HCT116 (cell line): ENCODE measurements at regions not wholly inside any gene's neighbourhood (a gene's known extent, or its start where the extent isn't known, plus 50 kb on each side); places are given as distances from the start of the nearest gene placed in this dataset.

Source experiments
- ATAC-seq: fragments of 200-7000 bp; cut with Tn5 transposase; 2 replicates; pipeline ENCODE4 v1.9.1; 2020; ENCODE audit warnings: mild to moderate bottlenecking, moderate library complexity
- BruUV-seq: library from RNA; stranded (reverse); fragments of 400-500 nt; replicated peaks from 2 replicates; lab custom pipeline; 2021; lab: Mats Ljungman, UMichigan
- CTCF ChIA-PET: fragments of 300-600 bp; sonication (Branson Sonifier 250); formaldehyde crosslinking; loops from one replicate; lab custom pipeline; 2021; ENCODE audit warnings: antibody characterized with exemption; lab: Charles Lee
- POLR2A ChIA-PET: fragments of 300-600, 350-600 bp; sonication (Branson Sonifier 250); formaldehyde crosslinking; loops from one replicate; lab custom pipeline; 2021; ENCODE audit warnings: antibody characterized with exemption; lab: Charles Lee
- RAD21 ChIA-PET, 2 experiments: fragments of 300-600 bp; sonication (Branson Sonifier 250); formaldehyde crosslinking; loops; one replicate each; lab custom pipeline; 2023; ENCODE audit warnings: low total read pairs in 2 of 2; ENCODE audit not compliant: uncharacterized antibody in 2 of 2, unreplicated experiment in 2 of 2, low non-redundant PET in 1 of 2; lab: Charles Lee
- DNase-seq: peaks from one replicate; pipeline ENCODE4 v3.0.0-alpha.2; 2010; ENCODE audit warnings: low read depth, low spot score
- H2AFZ ChIP-seq: fragments of 200-600 bp; shearing (Covaris generic), sonication (generic); 2 replicates; pipeline ENCODE4 v1.6.1; 2017; ENCODE audit warnings: low read depth, mixed run types, mixed read lengths, antibody characterized with exemption, low read length; ENCODE audit not compliant: poor library complexity, severe bottlenecking
- H3K27ac ChIP-seq: 2 replicates; pipeline ENCODE4 v1.5.1; 2012; ENCODE audit warnings: low read depth, low read length
- H3K27me3 ChIP-seq: fragments of 200-600 bp; sonication (generic); 2 replicates; pipeline ENCODE4 v1.6.1; 2016; ENCODE audit warnings: mixed run types, low read length, mixed read lengths; ENCODE audit not compliant: insufficient read depth
- H3K36me3 ChIP-seq, 2 experiments: fragments of 200-500 bp in 1 of 2; fragments of 200-600 bp in 1 of 2; sonication (Bioruptor generic) in 1 of 2; sonication (generic) in 1 of 2; 2 replicates each; pipeline versions ENCODE4 v1.5.1 to v1.6.1; 2014 to 2016; ENCODE audit warnings: low read length in 2 of 2, inconsistent platforms in 1 of 2, mixed read lengths in 1 of 2, mixed run types in 1 of 2; ENCODE audit not compliant: insufficient read depth in 2 of 2, control insufficient read depth in 1 of 2
- H3K4me1 ChIP-seq, 2 experiments: fragments of 200-600 bp in 1 of 2; sonication (generic) in 1 of 2; 2 replicates each; pipeline versions ENCODE4 v1.5.1 to v1.6.1; 2012 to 2017; ENCODE audit warnings: low read length in 2 of 2, inconsistent platforms in 1 of 2, mild to moderate bottlenecking in 1 of 2, mixed read lengths in 1 of 2, mixed run types in 1 of 2, moderate library complexity in 1 of 2; ENCODE audit not compliant: insufficient read depth in 2 of 2, control insufficient read depth in 1 of 2
- H3K4me2 ChIP-seq: fragments of 200-600 bp; sonication (generic); 2 replicates; pipeline ENCODE4 v1.6.1; 2017; ENCODE audit warnings: mixed run types, low read length, mixed read lengths
- H3K4me3 ChIP-seq, 2 experiments: fragments of 200-600 bp in 1 of 2; sonication (generic) in 1 of 2; replicated peaks in 1 of 2; 2 replicates each; pipeline ENCODE4 v1.5.1; 2011 to 2016; ENCODE audit warnings: low read length in 2 of 2, control low read depth in 1 of 2, low read depth in 1 of 2, mild to moderate bottlenecking in 1 of 2, mixed read lengths in 1 of 2, mixed run types in 1 of 2
- H3K79me2 ChIP-seq: fragments of 200-600 bp; sonication (generic); 2 replicates; pipeline ENCODE4 v1.6.1; 2017; ENCODE audit warnings: mild to moderate bottlenecking, mixed run types, low read length, moderate library complexity, mixed read lengths; ENCODE audit not compliant: insufficient read depth
- H3K9ac ChIP-seq: fragments of 200-600 bp; sonication (generic); 2 replicates; pipeline ENCODE4 v1.6.1; 2016; ENCODE audit warnings: low read length, mixed read lengths
- H3K9me2 ChIP-seq: fragments of 200-600 bp; sonication (generic), shearing (Covaris generic); 2 replicates; pipeline ENCODE4 v1.6.1; 2017; ENCODE audit warnings: mixed run types, mild to moderate bottlenecking, moderate library complexity; ENCODE audit not compliant: insufficient read depth
- H3K9me3 ChIP-seq, 2 experiments: fragments of 200-500 bp in 1 of 2; fragments of 200-600 bp in 1 of 2; sonication (Bioruptor generic) in 1 of 2; sonication (generic) in 1 of 2; 2 replicates each; pipeline ENCODE4 v1.6.1; 2014 to 2017; ENCODE audit warnings: low read length in 2 of 2, mixed read lengths in 2 of 2, inconsistent platforms in 1 of 2, low read depth in 1 of 2, mild to moderate bottlenecking in 1 of 2, mixed run types in 1 of 2, moderate library complexity in 1 of 2; ENCODE audit not compliant: control insufficient read depth in 1 of 2, insufficient read depth in 1 of 2
- H4K20me1 ChIP-seq: fragments of 200-600 bp; sonication (generic), shearing (Covaris generic); 2 replicates; pipeline ENCODE4 v1.6.1; 2017; ENCODE audit warnings: mixed run types, mild to moderate bottlenecking, moderate library complexity; ENCODE audit not compliant: insufficient read depth
- CBX3 ChIP-seq: IDR thresholded peaks from 2 replicates; pipeline ENCODE4 v1.6.1; 2012; ENCODE audit warnings: low read depth
- EGR1 ChIP-seq: IDR thresholded peaks from 2 replicates; pipeline ENCODE4 v1.6.1; 2012; ENCODE audit warnings: low read depth
- ELF1 ChIP-seq: IDR thresholded peaks from 2 replicates; pipeline ENCODE4 v1.6.1; 2012; ENCODE audit warnings: low read depth, borderline replicate concordance
- EZH2phosphoT487 ChIP-seq: fragments of 200-600 bp; IDR thresholded peaks from 2 replicates; pipeline ENCODE4 v1.6.1; 2018; ENCODE audit warnings: antibody characterized with exemption, borderline replicate concordance
- FOSL1 ChIP-seq: IDR thresholded peaks from 2 replicates; pipeline ENCODE4 v1.6.1; 2012; ENCODE audit warnings: low read depth
- JUND ChIP-seq: IDR thresholded peaks from 2 replicates; pipeline ENCODE4 v1.6.1; 2012
- POLR2A ChIP-seq: IDR thresholded peaks from 2 replicates; pipeline ENCODE4 v1.7.0; 2011; ENCODE audit warnings: borderline replicate concordance; ENCODE audit not compliant: insufficient read depth, insufficient read length; ENCODE audit errors: extremely low read depth
- RAD21 ChIP-seq: IDR thresholded peaks from 2 replicates; pipeline ENCODE4 v1.6.1; 2012; ENCODE audit warnings: low read depth, mild to moderate bottlenecking
- SIN3A ChIP-seq: IDR thresholded peaks from 2 replicates; pipeline ENCODE4 v1.6.1; 2012; ENCODE audit warnings: low read depth
- SP1 ChIP-seq: IDR thresholded peaks from 2 replicates; pipeline ENCODE4 v1.6.1; 2012; ENCODE audit warnings: low read depth
- TCF7L2 ChIP-seq: IDR thresholded peaks from 2 replicates; pipeline ENCODE4 v1.7.0; 2011; ENCODE audit warnings: borderline replicate concordance, inconsistent platforms; ENCODE audit not compliant: insufficient read depth, insufficient read length; ENCODE audit errors: extremely low read depth
- ZFX ChIP-seq: fragments of 450-650 bp; IDR thresholded peaks from 2 replicates; pipeline ENCODE4 v1.6.1; 2017
- intact Hi-C: fragments of 100-400 bp; cut with micrococcal nuclease; formaldehyde crosslinking; loops from 2 replicates; pipeline ENCODE4 v1.10.0; 2022
- TF ChIP-seq, protein P1 (sequence below), 3 experiments: fragments of 200-600 bp in 1 of 3; sonication (generic) in 1 of 3; IDR thresholded peaks in 2 of 3; conservative IDR thresholded peaks in 1 of 3; 2 replicates each; pipeline ENCODE4 v1.5.1; 2012 to 2017; ENCODE audit warnings: low read depth in 2 of 3, low read length in 2 of 3, antibody characterized with exemption in 1 of 3, borderline replicate concordance in 1 of 3, control low read depth in 1 of 3, mild to moderate bottlenecking in 1 of 3, mixed read lengths in 1 of 3, mixed run types in 1 of 3, moderate library complexity in 1 of 3; ENCODE audit not compliant: insufficient read depth in 1 of 3
- TF ChIP-seq, protein P2 (sequence below): IDR thresholded peaks from 2 replicates; pipeline ENCODE4 v1.6.1; 2012
- TF ChIP-seq, protein P3 (sequence below): IDR thresholded peaks from 2 replicates; pipeline ENCODE4 v1.6.1; 2011; ENCODE audit warnings: mild to moderate bottlenecking, low read length, moderate library complexity; ENCODE audit not compliant: insufficient replicate concordance; ENCODE audit errors: extremely low read depth

DNA sequence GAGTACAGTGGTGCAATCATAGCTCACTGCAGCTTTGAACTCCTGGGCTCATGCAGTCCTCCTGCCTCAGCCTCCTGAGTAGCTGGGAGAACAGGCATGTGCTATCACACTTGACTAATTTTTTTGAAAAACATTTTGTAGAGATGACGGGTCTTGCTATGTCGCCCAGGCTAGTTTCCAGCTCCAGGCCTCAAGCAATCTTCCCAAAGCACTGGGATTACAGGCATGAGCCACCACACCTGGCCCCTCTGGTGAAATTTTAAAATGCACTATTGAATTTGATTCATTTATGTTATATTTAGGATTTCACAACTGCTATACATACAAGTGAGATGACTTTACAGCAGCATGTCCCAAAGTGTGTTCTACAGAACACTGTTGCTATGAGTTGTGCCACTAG lies 50.8 kb upstream of the TPM1 start:
- H3K4me2 ChIP-seq, result no peak overlapping the region
- no peaks in the 10 kb centered on the region for H3K4me1 ChIP-seq
- intact Hi-C loops, result no loop called here

DNA sequence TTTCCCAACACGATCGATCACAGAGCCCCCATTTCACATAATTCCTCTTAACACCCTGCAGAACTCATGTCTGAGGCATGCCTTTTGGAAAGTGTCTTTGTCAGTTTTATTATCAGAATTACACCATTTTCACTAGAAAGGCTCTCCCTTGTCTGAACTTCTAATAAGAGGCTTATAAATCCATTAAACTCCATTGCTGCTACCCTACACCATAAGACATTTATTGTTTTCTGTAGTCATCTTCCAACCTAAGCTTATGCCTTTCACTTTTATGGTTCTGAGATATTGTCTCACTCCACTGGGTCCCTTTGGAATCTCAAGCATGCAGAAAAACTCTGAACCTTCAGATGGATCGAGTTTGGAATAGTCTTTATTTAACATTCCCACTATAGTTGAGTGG lies 50.2 kb upstream of the TPM1 start:
- Histone ChIP-seq H2AFZ (no peak overlapping the region), H3K4me1 (no peaks in the 10 kb centered on the region), H3K36me3 (no peaks in the 10 kb centered on the region), H3K4me3 (no peak overlapping the region), H3K27me3 (no peaks in the 10 kb centered on the region), H4K20me1 (no peaks in the 10 kb centered on the region), H3K4me2 (no peak overlapping the region), H3K9ac (no peak overlapping the region), H3K9me3 (no peaks in the 10 kb centered on the region), H3K79me2 (no peaks in the 10 kb centered on the region)
- ATAC-seq (no peak), DNase-seq (no peak)
- ChIA-PET RAD21 (no interaction called here), CTCF (no interaction called here)
- no TSS peak for BruUV-seq
- intact Hi-C loops, result no loop called here
- TF ChIP-seq JUND (no peak), RAD21 (no peak), SP1 (no peak), ZFX (no peak), ELF1 (no peak), POLR2A (no peak), CBX3 (no peak), TCF7L2 (no peak), SIN3A (no peak), EZH2phosphoT487 (no peak), EGR1 (no peak)
- TF ChIP-seq, protein P1, sequence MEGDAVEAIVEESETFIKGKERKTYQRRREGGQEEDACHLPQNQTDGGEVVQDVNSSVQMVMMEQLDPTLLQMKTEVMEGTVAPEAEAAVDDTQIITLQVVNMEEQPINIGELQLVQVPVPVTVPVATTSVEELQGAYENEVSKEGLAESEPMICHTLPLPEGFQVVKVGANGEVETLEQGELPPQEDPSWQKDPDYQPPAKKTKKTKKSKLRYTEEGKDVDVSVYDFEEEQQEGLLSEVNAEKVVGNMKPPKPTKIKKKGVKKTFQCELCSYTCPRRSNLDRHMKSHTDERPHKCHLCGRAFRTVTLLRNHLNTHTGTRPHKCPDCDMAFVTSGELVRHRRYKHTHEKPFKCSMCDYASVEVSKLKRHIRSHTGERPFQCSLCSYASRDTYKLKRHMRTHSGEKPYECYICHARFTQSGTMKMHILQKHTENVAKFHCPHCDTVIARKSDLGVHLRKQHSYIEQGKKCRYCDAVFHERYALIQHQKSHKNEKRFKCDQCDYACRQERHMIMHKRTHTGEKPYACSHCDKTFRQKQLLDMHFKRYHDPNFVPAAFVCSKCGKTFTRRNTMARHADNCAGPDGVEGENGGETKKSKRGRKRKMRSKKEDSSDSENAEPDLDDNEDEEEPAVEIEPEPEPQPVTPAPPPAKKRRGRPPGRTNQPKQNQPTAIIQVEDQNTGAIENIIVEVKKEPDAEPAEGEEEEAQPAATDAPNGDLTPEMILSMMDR (IDR thresholded peaks at IDR 0.05 in 2 of 3, conservative IDR thresholded peaks at IDR 0.05 in 1 of 3; ENCODE audit: borderline replicate concordance in 1 of 3, insufficient read depth in 1 of 3, low read depth in 2 of 3, low read length in 2 of 3), result no peak
- TF ChIP-seq, protein P2, sequence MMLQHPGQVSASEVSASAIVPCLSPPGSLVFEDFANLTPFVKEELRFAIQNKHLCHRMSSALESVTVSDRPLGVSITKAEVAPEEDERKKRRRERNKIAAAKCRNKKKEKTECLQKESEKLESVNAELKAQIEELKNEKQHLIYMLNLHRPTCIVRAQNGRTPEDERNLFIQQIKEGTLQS, result no peak
- TF ChIP-seq, all 23 proteins: peak for 0
- Histone ChIP-seq H3K27ac (no peak overlapping the region), H3K9me2 (no peaks in the 10 kb centered on the region)
- POLR2A ChIA-PET, result no interaction called here

More for the DNA sequence above, 50.8 kb upstream of the TPM1 start:
- TF ChIP-seq FOSL1 (no peak), ELF1 (no peak), JUND (no peak)
- TF ChIP-seq, protein P3, sequence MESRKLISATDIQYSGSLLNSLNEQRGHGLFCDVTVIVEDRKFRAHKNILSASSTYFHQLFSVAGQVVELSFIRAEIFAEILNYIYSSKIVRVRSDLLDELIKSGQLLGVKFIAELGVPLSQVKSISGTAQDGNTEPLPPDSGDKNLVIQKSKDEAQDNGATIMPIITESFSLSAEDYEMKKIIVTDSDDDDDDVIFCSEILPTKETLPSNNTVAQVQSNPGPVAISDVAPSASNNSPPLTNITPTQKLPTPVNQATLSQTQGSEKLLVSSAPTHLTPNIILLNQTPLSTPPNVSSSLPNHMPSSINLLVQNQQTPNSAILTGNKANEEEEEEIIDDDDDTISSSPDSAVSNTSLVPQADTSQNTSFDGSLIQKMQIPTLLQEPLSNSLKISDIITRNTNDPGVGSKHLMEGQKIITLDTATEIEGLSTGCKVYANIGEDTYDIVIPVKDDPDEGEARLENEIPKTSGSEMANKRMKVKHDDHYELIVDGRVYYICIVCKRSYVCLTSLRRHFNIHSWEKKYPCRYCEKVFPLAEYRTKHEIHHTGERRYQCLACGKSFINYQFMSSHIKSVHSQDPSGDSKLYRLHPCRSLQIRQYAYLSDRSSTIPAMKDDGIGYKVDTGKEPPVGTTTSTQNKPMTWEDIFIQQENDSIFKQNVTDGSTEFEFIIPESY, result no peak
- TF ChIP-seq, all 23 proteins: peak for 0
- Histone ChIP-seq H2AFZ (no peak overlapping the region), H3K9ac (no peak overlapping the region), H3K27me3 (no peaks in the 10 kb centered on the region), H3K9me2 (no peaks in the 10 kb centered on the region), H3K79me2 (no peaks in the 10 kb centered on the region), H3K9me3 (no peaks in the 10 kb centered on the region), H3K27ac (no peak overlapping the region), H4K20me1 (no peaks in the 10 kb centered on the region), H3K4me3 (no peak overlapping the region), H3K36me3 (no peaks in the 10 kb centered on the region)
- RAD21 ChIA-PET, result no interaction called here
- no TSS peak for BruUV-seq
- no peak for ATAC-seq
- CTCF ChIA-PET, result no interaction called here
- POLR2A ChIA-PET, result no interaction called here
- DNase-seq, result no peak
